ENCODE measurements at regions not wholly inside any gene's neighbourhood (a gene's known extent, or its start where the extent isn't known, plus 50 kb on each side); places are given as distances from the start of the nearest gene placed in this dataset.

DNA sequence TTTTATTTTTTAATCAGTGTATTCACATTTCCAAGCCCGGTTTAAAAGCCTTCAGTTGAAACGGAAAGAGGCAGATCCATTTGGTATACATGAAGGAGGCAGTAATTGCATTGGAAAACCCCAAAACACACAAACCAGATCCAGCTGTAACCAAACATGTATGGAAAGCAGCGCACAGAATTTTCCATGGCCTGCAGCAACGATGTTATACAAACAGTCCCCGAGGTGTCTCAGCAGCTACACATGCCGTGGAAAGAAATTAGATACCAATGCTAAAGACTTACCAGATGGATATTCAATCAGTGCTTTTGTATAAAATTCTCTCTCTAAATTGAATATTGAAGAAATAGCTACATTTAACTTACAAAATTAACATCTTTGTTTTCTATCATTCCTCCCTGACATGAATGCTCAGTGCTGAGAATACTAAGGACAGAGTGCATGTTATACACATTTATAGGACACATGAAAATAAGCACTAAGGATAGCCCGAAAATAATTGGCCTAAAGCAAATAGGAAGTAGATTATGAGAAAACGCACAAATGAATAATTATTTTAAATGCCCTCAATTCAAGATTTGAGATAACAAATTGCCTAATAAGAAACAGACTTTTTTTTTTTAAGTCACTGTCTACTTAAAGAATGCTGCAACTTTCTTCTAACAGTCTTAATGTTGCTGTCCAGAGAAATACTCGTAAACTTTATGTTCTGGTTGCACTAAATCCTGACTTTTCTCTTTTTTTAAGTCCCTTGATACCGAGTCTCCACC lies 713.1 kb downstream of the HDGFL1 start:
- H3K27me3 ChIP-seq, result no peaks in the 10 kb centered on the region
- no peaks in the 10 kb centered on the region for H3K4me1 ChIP-seq
- no peak for DNase-seq (ENCODE audit: low spot score)
- no peaks in the 10 kb centered on the region for H3K9me3 ChIP-seq
- TF ChIP-seq, protein P1, sequence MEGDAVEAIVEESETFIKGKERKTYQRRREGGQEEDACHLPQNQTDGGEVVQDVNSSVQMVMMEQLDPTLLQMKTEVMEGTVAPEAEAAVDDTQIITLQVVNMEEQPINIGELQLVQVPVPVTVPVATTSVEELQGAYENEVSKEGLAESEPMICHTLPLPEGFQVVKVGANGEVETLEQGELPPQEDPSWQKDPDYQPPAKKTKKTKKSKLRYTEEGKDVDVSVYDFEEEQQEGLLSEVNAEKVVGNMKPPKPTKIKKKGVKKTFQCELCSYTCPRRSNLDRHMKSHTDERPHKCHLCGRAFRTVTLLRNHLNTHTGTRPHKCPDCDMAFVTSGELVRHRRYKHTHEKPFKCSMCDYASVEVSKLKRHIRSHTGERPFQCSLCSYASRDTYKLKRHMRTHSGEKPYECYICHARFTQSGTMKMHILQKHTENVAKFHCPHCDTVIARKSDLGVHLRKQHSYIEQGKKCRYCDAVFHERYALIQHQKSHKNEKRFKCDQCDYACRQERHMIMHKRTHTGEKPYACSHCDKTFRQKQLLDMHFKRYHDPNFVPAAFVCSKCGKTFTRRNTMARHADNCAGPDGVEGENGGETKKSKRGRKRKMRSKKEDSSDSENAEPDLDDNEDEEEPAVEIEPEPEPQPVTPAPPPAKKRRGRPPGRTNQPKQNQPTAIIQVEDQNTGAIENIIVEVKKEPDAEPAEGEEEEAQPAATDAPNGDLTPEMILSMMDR (IDR thresholded peaks at IDR 0.05), result no peak
- H3K36me3 ChIP-seq, result no peaks in the 10 kb centered on the region
- H3K27ac ChIP-seq, result no peak overlapping the region
- no peak overlapping the region for H3K4me3 ChIP-seq

DNA sequence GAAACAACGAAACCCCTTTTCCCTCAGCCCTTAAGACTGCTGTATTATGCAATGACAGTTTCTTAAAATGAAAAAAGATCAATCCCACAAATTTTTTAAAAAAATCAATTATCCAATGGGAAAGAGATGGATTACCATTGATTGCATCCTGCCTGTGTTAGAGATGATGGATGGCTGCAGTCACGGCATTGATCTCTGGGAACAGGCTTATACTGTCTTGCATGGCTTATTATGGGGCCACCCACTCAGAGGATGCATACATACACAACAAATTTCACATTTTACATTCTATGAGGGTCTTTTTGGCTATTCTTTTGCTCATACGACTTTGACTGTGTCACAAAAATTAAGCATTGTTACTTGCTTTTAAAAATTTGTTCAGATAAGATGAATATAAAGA lies 724.3 kb downstream of the HDGFL1 start:
- Histone ChIP-seq H3K36me3 (no peaks in the 10 kb centered on the region), H3K9me3 (no peaks in the 10 kb centered on the region), H3K27ac (no peak overlapping the region), H3K4me3 (no peak overlapping the region), H3K27me3 (no peaks in the 10 kb centered on the region), H3K4me1 (no peaks in the 10 kb centered on the region)
- DNase-seq (ENCODE audit: low spot score), result no peak
- TF ChIP-seq, protein P1 (IDR thresholded peaks at IDR 0.05), result no peak

DNA sequence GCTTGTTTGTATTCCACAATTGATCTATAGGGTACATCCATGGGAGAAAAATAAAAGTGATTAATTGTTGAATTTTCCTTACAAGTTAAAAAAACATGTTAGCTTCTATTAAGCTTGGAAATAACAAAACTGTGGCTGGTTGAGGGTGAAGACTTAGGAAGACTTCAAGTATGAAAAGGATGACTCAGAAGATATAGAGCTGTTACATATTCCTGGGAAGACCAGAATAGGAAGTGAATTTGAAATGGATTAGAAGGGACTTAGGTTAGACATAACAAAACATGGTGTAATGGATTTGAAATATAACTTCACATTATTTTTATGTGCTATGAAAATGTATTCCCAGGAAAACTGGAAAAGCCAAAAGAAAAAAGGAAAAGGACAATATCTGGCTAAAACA lies 732.2 kb downstream of the HDGFL1 start:
- no peaks in the 10 kb centered on the region for H3K36me3 ChIP-seq
- no peaks in the 10 kb centered on the region for H3K27me3 ChIP-seq
- H3K27ac ChIP-seq, result no peak overlapping the region
- TF ChIP-seq, protein P1 (IDR thresholded peaks at IDR 0.05), result no peak
- no peak for DNase-seq (ENCODE audit: low spot score)
- H3K4me3 ChIP-seq, result no peak overlapping the region
- no peaks in the 10 kb centered on the region for H3K4me1 ChIP-seq
- H3K9me3 ChIP-seq, result no peaks in the 10 kb centered on the region

DNA sequence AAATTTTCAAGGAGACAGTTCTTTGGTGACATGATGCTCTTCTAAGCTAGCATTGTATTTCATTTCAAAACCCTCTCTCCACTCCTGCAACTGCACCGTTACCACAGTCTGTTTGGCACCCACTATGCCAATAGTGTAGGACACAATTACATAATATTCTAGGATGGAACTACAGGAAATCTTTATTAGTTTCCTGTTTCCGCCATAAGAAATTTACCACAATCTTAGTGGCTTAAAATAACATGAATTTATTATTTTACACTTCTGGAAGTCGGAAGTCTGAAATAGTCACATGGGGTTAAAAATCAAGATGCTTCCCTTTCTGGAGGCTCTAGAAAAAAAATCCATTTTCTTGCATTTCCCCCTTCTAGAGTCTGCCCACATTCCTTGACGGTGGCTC lies 733.1 kb downstream of the HDGFL1 start:
- H3K9me3 ChIP-seq, result no peaks in the 10 kb centered on the region
- H3K36me3 ChIP-seq, result no peaks in the 10 kb centered on the region
- H3K4me1 ChIP-seq, result no peaks in the 10 kb centered on the region
- H3K27me3 ChIP-seq, result no peaks in the 10 kb centered on the region
- TF ChIP-seq, protein P1 (IDR thresholded peaks at IDR 0.05), result no peak
- H3K27ac ChIP-seq, result no peak overlapping the region
- H3K4me3 ChIP-seq, result no peak overlapping the region
- no peak for DNase-seq (ENCODE audit: low spot score)

DNA sequence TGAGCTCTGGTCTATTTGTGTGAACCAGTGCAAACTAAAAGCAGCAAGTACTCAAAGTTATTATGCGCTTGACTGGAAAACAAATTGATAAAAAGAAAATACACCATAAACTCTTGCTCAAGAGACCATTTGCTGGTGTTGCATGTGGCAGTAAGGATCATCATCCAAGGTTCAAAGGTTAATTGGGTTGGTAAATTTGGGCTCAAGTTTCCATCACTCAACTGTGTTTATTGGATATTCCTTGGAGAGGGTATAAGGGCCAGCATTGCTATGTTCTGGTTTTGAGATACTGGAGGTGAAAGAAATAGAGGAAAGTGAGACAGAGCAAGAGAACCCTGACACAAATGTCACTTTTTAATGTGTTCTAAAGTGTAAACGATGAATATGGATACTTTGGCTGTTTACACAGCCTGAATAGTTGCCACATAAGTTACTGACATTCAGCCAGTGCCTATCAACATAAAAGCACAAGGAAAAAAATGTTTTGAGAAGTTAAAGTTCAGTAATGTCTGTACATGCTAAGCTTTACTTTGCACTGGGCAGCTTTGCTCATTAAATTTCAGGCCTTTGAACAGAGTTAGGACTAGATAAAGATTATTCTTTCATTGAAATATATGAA lies 736.1 kb downstream of the HDGFL1 start:
- H3K27me3 ChIP-seq, result no peaks in the 10 kb centered on the region
- no peak overlapping the region for H3K27ac ChIP-seq
- no peak for DNase-seq (ENCODE audit: low spot score)
- H3K36me3 ChIP-seq, result no peaks in the 10 kb centered on the region
- H3K4me3 ChIP-seq, result no peak overlapping the region
- no peaks in the 10 kb centered on the region for H3K4me1 ChIP-seq
- no peaks in the 10 kb centered on the region for H3K9me3 ChIP-seq
- TF ChIP-seq, protein P1 (IDR thresholded peaks at IDR 0.05), result no peak

Data from right atrium auricular region (tissue), 2 donors.